GM12874 (cell line): ENCODE measurements at regions not wholly inside any gene's neighbourhood (a gene's known extent, or its start where the extent isn't known, plus 50 kb on each side); places are given as distances from the start of the nearest gene placed in this dataset.

Experiments used
- CTCF ChIP-seq: IDR thresholded peaks from 2 replicates; pipeline ENCODE4 v1.5.1; 2011; ENCODE audit warnings: low read depth, mild to moderate bottlenecking, control low read depth, low read length, moderate library complexity; ENCODE audit not compliant: insufficient read depth

GRCh38 chr10:64636461-64636860 is 1115.3 kb downstream of the REEP3 start:
- TF ChIP-seq CTCF: no peak

- no peak for TF ChIP-seq CTCF
These were observed 1116.7 kb downstream of the REEP3 start for GRCh38 chr10:64637939-64638338.

GRCh38 chr10:64648915-64649314 is 1127.7 kb downstream of the REEP3 start:
- TF ChIP-seq CTCF: no peak

GRCh38 chr10:64658528-64658927 is 1137.3 kb downstream of the REEP3 start:
- no peak for TF ChIP-seq CTCF

GRCh38 chr10:64659311-64659710 is 1138.1 kb downstream of the REEP3 start:
- TF ChIP-seq CTCF: no peak

GRCh38 chr10:64682043-64682442 is 1160.8 kb downstream of the REEP3 start:
- TF ChIP-seq CTCF: no peak

- no peak for TF ChIP-seq CTCF
These were observed 1169.0 kb downstream of the REEP3 start for GRCh38 chr10:64690194-64690593.

GRCh38 chr10:64699244-64699643 is 1178.0 kb downstream of the REEP3 start:
- TF ChIP-seq CTCF: no peak
